Ovary (tissue), 3 donors: ENCODE measurements at regions not wholly inside any gene's neighbourhood (a gene's known extent, or its start where the extent isn't known, plus 50 kb on each side); places are given as distances from the start of the nearest gene placed in this dataset.

ENCODE experiments used
- CTCF ChIP-seq, 3 donors: fragments of 450-650 bp in 2 of 3; fragments of 200-600 bp in 1 of 3; IDR thresholded peaks; one replicate each; pipeline versions ENCODE4 v1.5.1 to v1.8.0; 2016 to 2022; ENCODE audit warnings: antibody characterized with exemption in 3 of 3, mild to moderate bottlenecking in 1 of 3
- POLR2A ChIP-seq: fragments of 450-650 bp; IDR thresholded peaks from one replicate; pipeline ENCODE4 v1.6.1; 2017; ENCODE audit warnings: antibody characterized with exemption, mild to moderate bottlenecking, moderate library complexity
- donor health status: DM: no; HTN: no; CAD: no.

- no peak for TF ChIP-seq CTCF (IDR thresholded peaks at IDR 0.05)
- no peak for TF ChIP-seq POLR2A
Observed at GRCh38 chr10:15460661-15461060, 89.6 kb upstream of the FAM171A1 start.
